ENCODE measurements at regions not wholly inside any gene's neighbourhood (a gene's known extent, or its start where the extent isn't known, plus 50 kb on each side); places are given as distances from the start of the nearest gene placed in this dataset.

- TF ChIP-seq AKNA (CRISPR knock-in tag; IDR thresholded peaks at IDR 0.05; ENCODE audit: borderline replicate concordance): no peak
- no peak for TF ChIP-seq ZNF143 (CRISPR knock-in tag; IDR thresholded peaks at IDR 0.05)
- no peak for TF ChIP-seq HOXA7 (CRISPR knock-in tag; IDR thresholded peaks at IDR 0.05)
Observed at GRCh38 chr21:15592957-15593356, 136.8 kb upstream of the USP25 start (continued).

- no peak for ATAC-seq
- Histone ChIP-seq H3K4me2 (ENCODE audit: low read depth, low read length) (no peak overlapping the region), H3K9ac (ENCODE audit: insufficient read depth, low read depth, low read length) (no peak overlapping the region), H4K20me1 (ENCODE audit: insufficient read depth, low read length) (no peaks in the 10 kb centered on the region), H2AFZ (ENCODE audit: low read length) (no peak overlapping the region), H3K27ac (ENCODE audit: extremely low read length, insufficient read depth, low read length) (no peak overlapping the region), H3K4me1 (ENCODE audit: insufficient read depth, low read length) (no peaks in the 10 kb centered on the region), H3K27me3 (ENCODE audit: control insufficient read depth in 1 of 2, insufficient read depth in 2 of 2, low read length in 2 of 2) (no peaks in the 10 kb centered on the region), H3K9me3 (ENCODE audit: low read length) (no peaks in the 10 kb centered on the region), H3K36me3 (replicated peaks in 1 of 2; ENCODE audit: control insufficient read depth in 1 of 2, insufficient read depth in 2 of 2, low read length in 2 of 2) (no peaks in the 10 kb centered on the region), H3K79me2 (ENCODE audit: insufficient read depth, low read length) (no peaks in the 10 kb centered on the region), H3K4me3 (replicated peaks in 1 of 3; ENCODE audit: insufficient read depth in 1 of 3, low read depth in 2 of 3, low read length in 3 of 3) (no peak overlapping the region)
- no peak for TF ChIP-seq CTCF (CRISPR knock-in tag; IDR thresholded peaks at IDR 0.05)
- TF ChIP-seq MATR3 (CRISPR knock-in tag; IDR thresholded peaks at IDR 0.05): no peak
- no peak for TF ChIP-seq ATM (IDR thresholded peaks at IDR 0.05; ENCODE audit: borderline replicate concordance)
- no peak for TF ChIP-seq BRD4 (CRISPR knock-in tag; IDR thresholded peaks at IDR 0.05)
- TF ChIP-seq ZNF24 (IDR thresholded peaks at IDR 0.05): no peak
- no peak for TF ChIP-seq TRIM22 (IDR thresholded peaks at IDR 0.05)
- FAIRE-seq: no peak
- BruUV-seq (replicated peaks): no TSS peak
- CTCF ChIA-PET (ENCODE audit: low intra/inter-chr PET ratio, low total read pairs): no interaction called here
- no peak for DNase-seq (ENCODE audit: low spot score)
- POLR2A ChIA-PET: no interaction called here
- in situ Hi-C loops (cut with HindIII; ENCODE audit: extremely low pct_ligation_motif_present, low pct_unique_long_range_greater_than_20kb) (no loop called here), intact Hi-C loops (cut with micrococcal nuclease; ENCODE audit: unreplicated experiment) (no loop called here)
Observed at GRCh38 chr21:15601390-15601789, 128.4 kb upstream of the USP25 start.
